ENCODE measurements at regions not wholly inside any gene's neighbourhood (a gene's known extent, or its start where the extent isn't known, plus 50 kb on each side); places are given as distances from the start of the nearest gene placed in this dataset.
"Not testable (repeated sequence)": the region's sequence is repeated elsewhere in the genome, so short reads cannot be mapped to it uniquely, and the experiment has no call there.

DNA sequence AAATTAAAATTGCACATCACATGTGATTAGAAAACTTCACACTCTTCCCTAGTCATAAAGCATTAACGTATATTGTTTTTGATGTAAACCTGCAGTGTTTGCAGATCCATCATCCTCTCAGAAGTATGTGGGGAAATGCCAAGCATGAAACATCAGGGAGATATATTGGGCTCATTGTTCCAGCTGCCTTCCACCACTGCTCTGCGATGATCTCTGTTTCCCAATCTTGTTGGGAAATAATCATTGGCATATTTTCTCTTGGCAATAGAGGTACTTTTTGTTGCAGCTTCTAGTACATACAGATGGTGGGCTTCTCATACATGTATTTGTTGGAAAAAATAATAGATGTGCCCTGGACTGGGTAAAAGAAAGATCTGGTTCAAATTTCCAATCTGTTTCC lies 466.3 kb upstream of the HS3ST1 start:
- DNase-seq: no peak

DNA sequence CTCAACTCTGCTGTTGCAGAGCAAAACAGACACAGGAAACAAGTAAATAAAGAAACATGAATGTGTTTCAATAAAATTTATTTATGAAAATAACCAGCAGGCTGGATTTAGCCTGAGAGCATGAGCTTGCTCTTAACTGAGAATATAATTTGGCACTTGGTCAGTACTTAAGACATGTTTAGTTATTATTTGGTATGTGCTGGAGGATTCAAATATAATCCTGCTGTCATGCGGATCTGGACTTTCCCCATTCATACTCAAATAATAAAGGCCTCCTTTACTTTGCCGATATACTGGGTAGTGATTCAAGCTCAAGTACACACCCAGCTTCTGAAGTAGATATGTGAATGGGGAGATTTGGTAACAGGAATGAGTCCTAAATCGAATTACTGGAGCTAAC lies 465.5 kb upstream of the HS3ST1 start:
- no peak for DNase-seq

DNA sequence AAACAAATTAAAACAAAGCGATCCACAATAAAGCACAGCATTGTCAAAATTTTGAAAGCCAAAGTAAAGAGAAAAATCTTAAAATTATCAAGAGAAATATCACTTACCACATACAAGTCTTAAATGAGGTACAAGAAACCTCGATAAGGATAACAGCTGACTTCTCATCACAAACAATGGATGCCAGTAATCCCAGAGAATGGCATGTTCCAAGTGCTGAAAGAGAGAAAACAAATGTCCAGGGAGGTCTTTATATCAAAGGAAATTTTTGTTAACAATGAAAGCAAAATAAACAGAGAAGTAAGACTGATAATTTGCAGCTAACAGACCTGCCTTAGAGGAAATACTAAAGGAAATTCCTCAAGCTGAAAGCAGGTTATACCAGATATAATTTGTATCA lies 460.4 kb upstream of the HS3ST1 start:
- DNase-seq: no peak

DNA sequence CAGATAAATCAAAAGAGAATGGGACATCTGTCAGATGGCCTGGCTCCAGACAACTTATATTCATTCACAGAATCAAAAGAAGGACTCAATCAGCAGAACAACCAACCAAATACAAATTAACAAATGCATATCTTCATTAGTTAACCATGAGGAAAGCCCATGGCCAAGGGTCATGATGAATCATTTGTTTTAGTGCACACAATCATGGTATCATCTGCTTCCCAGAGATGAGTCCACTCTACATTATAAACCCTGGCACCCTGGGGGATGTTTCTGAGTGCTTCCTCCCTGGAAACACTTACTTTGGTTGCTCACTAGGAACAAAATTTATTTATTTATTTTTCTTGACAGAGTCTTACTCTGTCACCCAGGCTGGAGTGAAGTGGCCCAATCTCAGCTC lies 453.3 kb upstream of the HS3ST1 start:
- no peak for DNase-seq

DNA sequence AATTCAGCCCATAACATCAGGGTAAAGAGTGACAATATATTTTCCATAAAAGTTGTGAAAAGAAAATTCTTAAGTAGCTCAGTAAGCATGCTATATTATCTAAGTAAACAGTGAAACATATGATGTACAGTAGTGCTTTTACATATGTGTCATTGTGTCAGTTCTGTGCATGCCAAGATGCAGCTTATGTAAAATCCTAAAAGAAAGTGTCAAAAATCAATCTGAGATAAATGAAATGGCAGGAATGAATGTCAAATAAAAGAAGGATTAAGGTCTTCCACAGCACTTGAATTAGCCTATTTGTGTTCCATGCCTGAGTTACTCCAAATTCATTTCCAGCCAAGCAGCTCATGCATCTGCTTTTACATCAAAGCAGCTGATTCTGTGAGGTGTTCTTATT lies 452.7 kb upstream of the HS3ST1 start:
- DNase-seq: no peak

DNA sequence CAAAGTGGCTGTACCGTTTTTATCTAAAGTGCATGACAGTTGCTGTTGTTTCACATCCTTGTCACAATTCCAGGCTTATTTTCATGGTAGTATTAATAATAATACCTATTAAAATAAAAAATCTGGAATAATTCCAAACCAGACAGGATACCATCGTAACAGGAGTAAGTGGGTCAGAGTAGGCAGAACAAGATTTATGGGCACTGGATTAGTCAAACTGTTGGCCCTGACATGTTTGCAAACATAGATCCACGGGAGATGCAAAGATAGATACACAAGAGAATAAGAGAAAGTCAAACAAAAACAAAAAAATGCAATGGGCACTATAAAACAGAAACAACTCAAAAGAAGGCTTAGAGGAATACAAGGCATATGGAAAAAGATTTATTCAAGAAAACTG lies 449.5 kb upstream of the HS3ST1 start:
- DNase-seq: no peak

DNA sequence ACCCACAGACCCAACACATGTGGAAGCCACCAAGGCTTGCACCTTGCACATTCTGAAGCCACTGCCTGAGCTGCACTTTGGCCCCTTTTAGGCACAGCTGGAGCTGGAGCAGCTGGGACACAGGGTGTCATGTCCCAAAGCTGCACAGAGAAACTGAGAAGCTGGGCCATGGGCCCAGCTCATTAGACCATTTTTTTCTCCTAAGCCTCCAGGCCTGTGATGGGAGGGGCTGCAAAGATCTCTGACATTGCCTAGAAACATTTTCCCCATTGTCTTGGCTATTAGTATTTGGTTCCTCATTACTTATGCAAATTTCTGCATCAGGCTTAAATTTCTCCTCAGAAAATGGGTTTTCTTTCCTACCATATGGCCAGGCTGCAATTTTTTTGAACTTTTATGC lies 447.4 kb upstream of the HS3ST1 start:
- no peak for DNase-seq

DNA sequence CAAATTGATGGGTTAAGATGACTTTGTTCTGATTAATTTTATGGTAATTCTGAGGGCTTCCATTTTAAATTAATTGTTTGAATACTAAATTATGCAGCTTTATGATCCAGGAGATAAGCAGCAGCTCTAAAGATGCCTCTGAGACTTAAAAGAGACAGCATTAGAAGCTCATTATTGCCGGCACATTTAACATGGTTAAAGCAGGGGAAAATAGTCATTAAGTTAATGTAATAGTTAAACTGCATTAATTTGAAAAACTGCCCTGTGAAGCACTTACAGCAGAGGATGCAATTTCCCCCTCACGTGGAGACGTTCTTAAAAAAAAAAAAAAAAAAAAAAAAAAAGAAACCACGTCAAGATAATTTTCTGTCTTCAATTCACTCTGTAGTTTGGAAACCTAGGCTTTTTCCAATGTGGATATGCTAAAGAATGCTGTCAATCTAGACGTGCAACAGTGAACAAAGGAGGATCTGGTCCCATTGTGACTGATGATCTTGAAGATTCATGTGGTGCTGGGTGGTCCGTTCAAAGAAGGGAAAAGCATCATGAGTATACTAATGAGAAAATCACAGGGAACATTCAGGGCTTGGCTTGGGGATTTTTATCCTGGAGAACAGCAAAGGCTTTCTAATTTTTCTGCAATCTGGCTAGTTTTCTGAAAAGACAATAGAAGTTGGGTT lies 440.6 kb upstream of the HS3ST1 start:
- no peak for DNase-seq

DNA sequence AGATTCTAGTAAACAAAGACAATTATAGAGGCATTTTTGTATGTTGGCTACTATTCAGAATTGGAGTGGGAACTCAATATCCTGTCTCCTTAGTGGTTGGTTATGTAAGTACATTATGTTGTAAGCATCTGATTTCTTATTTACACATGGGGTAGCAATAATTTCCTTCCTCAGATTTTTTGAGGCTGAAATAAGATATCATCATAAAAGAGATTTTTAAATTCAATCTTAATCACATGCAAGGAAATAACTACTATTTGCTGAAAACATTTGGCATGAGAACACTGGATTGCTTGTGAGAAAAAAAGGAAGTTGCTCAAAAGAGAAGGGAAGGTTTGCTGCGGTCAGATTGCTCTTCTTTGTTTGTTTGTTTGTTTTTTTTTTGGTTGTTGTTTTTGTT lies 437.7 kb upstream of the HS3ST1 start:
- DNase-seq: no peak

DNA sequence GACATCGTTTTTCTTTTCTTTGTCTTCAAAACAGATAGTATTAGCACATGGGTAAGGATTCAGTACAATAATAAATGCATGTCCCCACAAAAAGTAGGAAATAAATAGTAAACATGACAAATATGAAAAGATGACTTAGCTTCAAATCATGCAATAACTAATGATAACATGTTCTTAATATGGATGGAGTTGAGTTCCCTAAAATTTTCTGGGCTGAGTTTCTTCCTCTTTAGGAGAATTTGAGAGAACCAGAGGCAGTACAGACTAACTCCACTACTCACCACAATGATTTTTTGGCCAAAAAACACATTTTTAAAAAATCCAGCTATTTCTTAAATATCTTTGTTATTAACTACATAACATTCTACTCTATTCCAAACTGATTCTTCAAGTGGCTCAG lies 432.3 kb upstream of the HS3ST1 start:
- DNase-seq: no peak

DNA sequence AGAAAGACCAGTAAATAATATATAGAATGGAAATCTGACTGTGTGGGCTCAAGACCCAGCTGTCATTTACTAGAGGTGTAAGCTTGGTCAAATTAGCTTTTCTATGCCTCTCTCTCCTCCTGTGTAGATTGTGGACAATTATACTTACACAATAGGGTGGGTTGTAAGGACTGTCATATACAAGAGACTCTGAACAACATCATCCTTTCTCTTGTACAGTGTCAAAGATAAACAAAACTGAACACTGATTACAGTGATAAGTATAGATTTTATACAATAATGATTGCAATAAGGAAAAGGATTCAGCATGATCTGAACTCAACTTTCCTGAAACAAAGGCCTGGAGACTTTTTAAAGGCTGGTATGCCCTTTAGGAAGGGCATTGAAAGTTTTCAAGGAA lies 429.2 kb upstream of the HS3ST1 start:
- DNase-seq: no peak

DNA sequence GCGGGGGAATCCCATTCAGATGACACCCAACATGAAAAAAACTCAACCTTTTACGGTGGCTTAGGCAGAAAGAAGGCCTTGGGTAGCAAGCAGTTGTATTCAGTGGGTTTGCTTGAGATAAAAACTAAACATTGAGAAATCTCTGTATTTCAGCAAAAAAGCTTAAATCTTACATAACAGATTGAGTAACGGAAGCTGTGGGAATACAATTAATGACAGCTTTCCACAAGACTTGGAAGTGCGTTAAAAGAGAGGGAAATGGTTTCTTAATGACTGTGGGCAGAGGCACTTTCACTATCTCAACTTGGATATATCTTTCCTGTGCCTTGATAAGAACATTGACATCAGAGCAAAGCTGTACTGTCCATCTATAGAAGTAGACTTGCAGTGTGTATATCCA lies 418.5 kb upstream of the HS3ST1 start:
- no peak for DNase-seq

DNA sequence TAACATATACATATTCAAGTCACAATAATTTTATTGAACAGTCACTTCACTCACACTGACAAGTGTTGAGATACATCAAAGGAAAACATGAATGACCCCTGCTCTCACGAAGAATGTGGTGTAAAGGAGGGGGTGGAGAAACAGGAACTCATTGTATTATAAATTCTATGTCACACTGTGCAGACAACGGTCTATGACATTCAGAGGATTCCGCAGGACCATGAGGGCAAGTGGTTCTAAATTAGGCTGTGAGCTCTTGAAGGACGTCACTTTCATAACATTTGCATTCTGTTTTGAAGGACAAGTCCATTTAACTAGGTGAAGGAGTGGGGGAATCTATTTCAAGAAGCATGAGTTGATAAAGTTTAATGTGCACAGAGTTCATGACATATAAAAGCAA lies 415.2 kb upstream of the HS3ST1 start:
- no peak for DNase-seq

DNA sequence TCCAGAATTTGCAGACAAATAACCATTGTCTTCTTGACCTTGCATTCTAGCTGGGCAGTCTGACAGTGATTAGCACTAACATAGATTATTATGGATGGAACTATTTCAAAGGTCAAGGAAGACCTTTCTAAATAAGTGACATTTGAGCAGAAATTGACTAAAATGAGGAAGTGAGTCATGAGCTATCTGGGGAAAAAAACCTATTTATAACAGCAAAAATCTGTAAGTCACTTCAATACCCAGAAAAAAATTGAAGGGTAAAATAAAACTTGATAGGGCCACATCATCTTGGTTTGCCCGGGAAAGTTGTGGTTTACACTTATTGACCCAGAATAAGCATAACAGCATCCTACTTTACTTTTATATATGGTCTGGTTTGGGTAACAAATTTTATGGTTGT lies 414.6 kb upstream of the HS3ST1 start:
- no peak for DNase-seq

DNA sequence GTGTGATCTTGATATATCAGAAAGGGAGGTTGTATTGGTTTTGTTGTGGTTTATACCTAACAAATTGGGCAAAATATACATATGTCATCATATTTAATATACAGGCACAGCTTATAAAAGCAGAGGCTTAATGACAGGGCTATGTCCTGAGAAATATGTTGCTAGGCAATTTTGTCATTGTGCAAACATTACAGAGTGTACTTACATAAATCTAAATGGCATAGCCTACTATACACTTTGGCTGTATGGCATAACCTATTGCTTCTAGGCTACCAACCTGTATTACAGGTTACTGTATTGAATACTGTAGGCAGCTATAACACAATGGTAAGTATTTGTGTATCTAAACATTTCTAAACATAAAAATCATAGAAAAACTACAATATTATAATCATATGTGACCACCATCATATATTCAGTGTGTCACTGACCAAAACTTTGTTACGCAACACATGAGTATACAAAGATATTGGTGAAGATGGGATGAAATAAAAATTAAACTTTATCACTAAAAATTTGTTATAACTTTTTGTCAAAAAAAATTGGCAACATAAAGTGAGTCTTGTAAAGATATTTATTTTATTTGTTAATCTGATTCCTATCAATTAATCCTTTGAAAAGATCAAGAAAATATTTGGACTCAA lies 414.0 kb upstream of the HS3ST1 start:
- DNase-seq: no peak

DNA sequence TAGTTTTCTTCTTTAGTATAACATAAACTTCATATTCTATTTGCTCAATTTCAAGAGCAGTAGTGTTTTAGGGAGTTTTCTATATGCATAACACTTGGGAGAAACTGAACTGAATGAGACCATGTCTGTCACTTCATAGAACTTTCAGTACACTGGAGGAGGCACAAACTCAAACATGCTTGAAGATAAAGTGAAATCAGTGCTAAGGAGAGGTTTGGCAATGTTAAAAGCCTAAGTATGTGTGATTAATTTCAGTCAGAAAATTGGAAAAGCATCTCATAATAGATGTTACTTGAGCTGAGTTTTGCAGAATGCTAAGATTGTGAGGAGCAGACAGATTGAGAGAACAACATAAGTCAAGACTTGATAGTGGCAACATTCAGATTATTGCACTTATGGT lies 411.2 kb upstream of the HS3ST1 start:
- DNase-seq: no peak

DNA sequence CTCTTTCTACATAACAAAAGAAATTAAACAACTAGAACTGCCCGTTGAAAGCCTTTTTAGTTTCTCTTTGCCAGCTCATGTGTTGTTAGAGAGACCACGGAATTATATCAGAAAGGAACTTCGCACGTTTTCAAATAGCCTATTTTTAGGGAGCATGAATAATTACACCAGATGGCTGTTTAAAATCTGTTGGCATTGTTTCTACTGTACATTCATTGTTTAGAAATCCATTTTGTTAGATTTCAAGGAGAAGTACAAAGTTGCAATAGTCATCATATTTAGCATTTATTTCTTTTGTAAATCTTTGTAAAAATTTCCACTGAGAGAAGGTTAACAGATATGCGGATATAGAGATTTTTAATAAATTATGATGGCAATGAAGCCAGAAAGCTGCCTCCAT lies 403.0 kb upstream of the HS3ST1 start:
- DNase-seq: no peak

DNA sequence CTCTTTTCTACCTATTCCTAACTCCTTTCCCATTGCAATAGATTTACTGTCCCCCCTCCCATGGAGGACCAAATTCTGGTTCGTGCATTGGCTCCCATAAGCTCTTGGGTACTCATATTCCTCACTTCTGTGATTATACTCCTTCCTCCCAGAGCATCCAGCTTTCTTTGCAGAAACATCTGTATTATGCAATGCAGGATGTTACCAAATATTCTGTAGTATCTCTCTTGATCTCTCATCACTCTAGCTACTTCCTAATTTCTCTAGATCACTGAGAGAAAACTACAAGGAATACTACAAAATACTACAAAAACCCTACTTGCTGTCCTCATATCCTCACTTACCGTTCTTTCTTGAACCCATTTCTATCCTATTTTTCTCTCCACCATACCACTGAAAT lies 395.9 kb upstream of the HS3ST1 start:
- no peak for DNase-seq

DNA sequence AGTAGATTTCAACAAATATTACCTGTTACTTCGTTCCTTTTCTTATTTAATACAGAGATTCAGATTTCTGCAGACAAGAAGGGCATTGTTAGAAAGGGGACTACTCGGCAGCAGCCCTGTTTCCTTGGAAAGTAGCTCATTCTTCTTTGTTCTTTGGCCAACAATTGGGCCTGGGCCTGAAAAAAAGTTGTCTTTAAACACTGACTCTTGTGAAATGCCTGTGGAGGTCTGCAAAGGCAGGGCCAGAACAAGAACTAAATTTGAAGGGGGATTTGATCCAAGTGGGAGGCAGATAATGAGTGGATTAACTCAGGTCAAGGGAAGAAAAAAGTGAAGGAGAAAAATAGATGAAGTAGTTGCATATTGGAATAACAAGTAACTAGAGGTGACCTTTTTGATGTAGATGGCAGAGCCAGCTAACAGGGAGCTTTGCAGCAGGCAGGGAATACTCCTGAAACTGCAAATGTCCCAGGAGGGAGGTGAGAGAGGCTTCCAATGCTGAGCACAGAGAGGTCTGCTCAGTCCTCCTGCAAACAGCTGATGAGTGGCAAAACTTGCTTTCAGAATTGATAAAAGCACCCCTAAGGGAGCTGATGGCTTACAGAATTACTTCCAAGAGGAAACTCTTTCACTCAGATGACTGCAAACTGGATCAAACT lies 393.2 kb upstream of the HS3ST1 start:
- no peak for DNase-seq

DNA sequence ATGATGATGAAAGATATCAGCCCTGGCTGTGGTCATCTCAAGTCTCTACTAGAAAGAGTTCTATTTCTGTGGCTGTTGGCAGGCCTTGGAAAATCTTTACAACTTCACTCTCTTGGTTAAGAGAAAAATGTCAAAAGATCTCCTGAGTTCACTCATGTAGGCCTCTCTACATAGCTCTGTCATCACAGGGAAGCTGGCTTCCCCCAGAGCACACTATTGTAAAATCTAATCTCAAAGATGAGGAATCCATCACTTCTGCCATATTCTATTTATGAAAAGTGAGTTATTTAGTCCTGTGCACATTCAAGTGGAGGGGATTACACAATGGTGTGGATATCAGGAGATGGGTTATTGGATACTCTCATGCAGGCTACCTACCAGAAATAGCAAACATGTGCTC lies 388.4 kb upstream of the HS3ST1 start:
- no peak for DNase-seq

DNA sequence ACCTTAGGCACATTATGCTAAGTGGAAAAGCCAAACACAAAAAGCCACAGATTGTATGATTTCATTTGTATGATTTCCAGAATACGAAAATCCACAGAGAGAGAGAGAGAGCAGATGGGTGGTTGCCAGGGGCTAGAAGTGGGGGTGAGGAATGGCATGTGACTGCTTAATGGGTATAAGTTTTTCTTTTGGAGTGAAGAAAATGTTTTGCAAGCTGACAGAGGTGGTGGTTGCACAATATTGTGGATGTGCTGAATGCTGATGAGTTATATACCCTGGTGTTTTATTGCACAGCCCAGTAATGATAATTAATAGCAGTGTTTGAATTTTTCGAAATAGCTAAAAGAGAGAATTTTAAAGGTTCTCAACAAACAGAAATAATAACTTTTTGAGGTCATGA lies 386.1 kb upstream of the HS3ST1 start:
- no peak for DNase-seq

DNA sequence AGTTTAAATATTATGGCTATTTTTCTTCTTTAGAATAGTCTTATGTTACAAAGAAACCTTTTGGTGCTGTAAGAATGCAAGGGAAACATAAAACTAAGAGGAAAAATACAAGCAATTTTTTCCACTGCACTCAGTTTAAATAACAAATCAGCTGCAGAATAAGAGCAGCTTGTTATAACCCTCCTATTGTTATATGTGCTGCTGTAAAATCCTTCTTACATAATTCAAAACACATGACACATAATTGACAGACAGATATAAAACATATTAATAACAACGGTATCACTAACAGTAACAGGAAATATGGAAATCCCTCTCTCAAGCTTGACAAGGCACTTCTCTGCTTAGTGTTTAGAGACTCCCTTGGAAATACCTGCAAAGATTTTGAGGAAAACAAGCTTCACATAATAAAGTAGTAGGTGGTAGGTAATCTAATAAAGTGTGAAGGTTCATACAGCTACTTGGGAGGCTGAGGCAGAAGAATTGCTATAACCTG lies 385.3 kb upstream of the HS3ST1 start:
- no peak for DNase-seq

DNA sequence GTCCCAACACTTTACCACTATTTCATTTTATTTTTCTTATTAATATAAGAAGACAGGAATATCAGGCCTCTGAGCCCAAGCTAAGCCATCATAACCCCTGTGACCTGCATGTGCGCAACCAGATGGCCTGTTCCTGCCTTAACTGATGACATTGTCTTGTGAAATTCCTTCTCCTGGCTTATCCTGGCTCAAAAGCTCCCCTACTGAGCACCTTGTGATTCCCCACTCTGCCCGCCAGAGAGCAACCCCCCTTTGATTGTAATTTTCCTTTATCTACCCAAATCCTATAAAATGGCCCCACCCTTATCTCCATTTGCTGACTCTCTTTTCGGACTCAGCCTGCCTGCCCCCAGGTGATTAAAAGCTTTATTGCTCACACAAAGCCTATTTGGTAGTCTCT lies 382.8 kb upstream of the HS3ST1 start:
- not testable (repeated sequence) for DNase-seq

DNA sequence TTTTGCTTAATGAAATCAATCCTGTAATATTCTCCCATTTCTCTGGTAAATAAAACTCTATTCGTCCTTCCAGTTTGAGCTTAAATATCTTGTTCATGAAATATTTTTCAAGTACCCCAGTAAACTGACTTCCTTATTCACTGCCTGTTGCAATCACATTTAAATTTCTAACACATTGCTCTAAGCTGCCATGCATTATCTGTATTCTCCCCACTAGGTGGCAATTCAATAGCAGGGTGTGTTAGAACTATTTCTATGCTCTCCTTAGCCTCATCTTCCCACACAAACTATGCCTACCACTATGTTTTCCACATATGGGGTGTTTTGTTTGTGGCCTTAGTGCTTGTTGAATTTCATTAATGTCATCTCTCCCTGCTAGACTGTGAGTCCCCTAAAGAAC lies 377.1 kb upstream of the HS3ST1 start:
- DNase-seq: no peak
